GM23248 (cell line): ENCODE measurements at regions not wholly inside any gene's neighbourhood (a gene's known extent, or its start where the extent isn't known, plus 50 kb on each side); places are given as distances from the start of the nearest gene placed in this dataset.

Experiments used
- EZH2 ChIP-seq: fragments of 200-600 bp; sonication (generic); IDR thresholded peaks from 2 replicates; pipeline ENCODE4 v1.6.1; 2018; ENCODE audit warnings: antibody characterized with exemption, mild to moderate bottlenecking; ENCODE audit not compliant: insufficient read depth, poor library complexity, severe bottlenecking
- EZH2phosphoT487 ChIP-seq: fragments of 200-600 bp; sonication (generic); IDR thresholded peaks from 2 replicates; pipeline ENCODE4 v1.6.1; 2018; ENCODE audit warnings: antibody characterized with exemption, moderate library complexity, mild to moderate bottlenecking, low read depth; ENCODE audit not compliant: insufficient read depth

GRCh38 chr18:28288784-28289183, 111.9 kb upstream of the CDH2 start:
- TF ChIP-seq EZH2 (no peak), EZH2phosphoT487 (no peak)
